ENCODE measurements at regions not wholly inside any gene's neighbourhood (a gene's known extent, or its start where the extent isn't known, plus 50 kb on each side); places are given as distances from the start of the nearest gene placed in this dataset.

- TF ChIP-seq CTCF (IDR thresholded peaks at IDR 0.05) = no peak
- TF ChIP-seq POLR2A (IDR thresholded peaks at IDR 0.05) = no peak
- no peak for TF ChIP-seq POLR2AphosphoS5 (IDR thresholded peaks at IDR 0.05)
Measured at GRCh38 chr14:62251237-62251636, 489.0 kb downstream of the SNAPC1 start.
